Endothelial cell of umbilical vein (primary cell): ENCODE measurements at regions not wholly inside any gene's neighbourhood (a gene's known extent, or its start where the extent isn't known, plus 50 kb on each side); places are given as distances from the start of the nearest gene placed in this dataset.
"Not testable (repeated sequence)": the region's sequence is repeated elsewhere in the genome, so short reads cannot be mapped to it uniquely, and the experiment has no call there.

Source experiments
- BruUV-seq: library from RNA; stranded (reverse); fragments of 400-500 nt; replicated peaks from 2 replicates; lab custom pipeline; 2021; lab: Mats Ljungman, UMichigan
- CTCF ChIA-PET: fragments of 300-600, 350-600 bp; sonication (Branson Sonifier 250); formaldehyde crosslinking; loops from one replicate; lab custom pipeline; 2021; ENCODE audit warnings: antibody characterized with exemption, inconsistent platforms; lab: Charles Lee
- POLR2A ChIA-PET: fragments of 300-600, 350-600 bp; sonication (Branson Sonifier 250); formaldehyde crosslinking; loops from one replicate; lab custom pipeline; 2021; ENCODE audit warnings: antibody characterized with exemption, inconsistent platforms; lab: Charles Lee
- DNase-seq: peaks from one replicate; pipeline ENCODE4 v3.0.0-alpha.2; 2011; ENCODE audit warnings: low read depth, low spot score
- FAIRE-seq: peaks from 2 replicates; lab custom pipeline; 2011; peaks lifted over from hg19 to GRCh38; lab: Jason Lieb, UNC
- H2AFZ ChIP-seq: 2 replicates; pipeline ENCODE4 v1.6.0; 2012; ENCODE audit warnings: low read depth, low read length, control low read depth, inconsistent platforms
- H3K27ac ChIP-seq: 2 replicates; pipeline ENCODE4 v1.5.1; 2011; ENCODE audit warnings: low read depth, mild to moderate bottlenecking, control low read depth, low read length, moderate library complexity; ENCODE audit not compliant: insufficient read depth
- H3K27me3 ChIP-seq, 2 experiments: 2 replicates each; pipeline versions ENCODE4 v1.6.0 to v1.6.1; 2011; ENCODE audit warnings: low read length in 2 of 2, mixed read lengths in 1 of 2; ENCODE audit not compliant: control insufficient read depth in 2 of 2, insufficient read depth in 2 of 2
- H3K36me3 ChIP-seq, 2 experiments: 2 replicates in 1 of 2; 3 replicates in 1 of 2; pipeline ENCODE4 v1.5.1; 2011; ENCODE audit warnings: low read length in 2 of 2, mild to moderate bottlenecking in 1 of 2, moderate library complexity in 1 of 2; ENCODE audit not compliant: control insufficient read depth in 2 of 2, insufficient read depth in 2 of 2; ENCODE audit errors: extremely low read depth in 1 of 2
- H3K4me1 ChIP-seq: 3 replicates; pipeline ENCODE4 v1.5.1; 2011; ENCODE audit warnings: mild to moderate bottlenecking, low read length; ENCODE audit not compliant: control insufficient read depth, insufficient read depth; ENCODE audit errors: extremely low read depth
- H3K4me2 ChIP-seq: 2 replicates; pipeline ENCODE4 v1.6.1; 2011; ENCODE audit warnings: low read length, control low read depth, mixed read lengths; ENCODE audit not compliant: insufficient read depth
- H3K4me3 ChIP-seq, 3 experiments: fragments of 200-600 bp in 1 of 3; sonication (generic), shearing (Covaris generic) in 1 of 3; replicated peaks in 1 of 3; 2 replicates each; pipeline ENCODE4 v1.5.1; 2011 to 2016; ENCODE audit warnings: control low read depth in 3 of 3, low read length in 3 of 3, mild to moderate bottlenecking in 2 of 3, inconsistent platforms in 1 of 3, low read depth in 1 of 3, moderate library complexity in 1 of 3; ENCODE audit not compliant: insufficient read depth in 1 of 3
- H3K79me2 ChIP-seq: 2 replicates; pipeline ENCODE4 v1.6.0; 2012; ENCODE audit warnings: low read length, inconsistent platforms; ENCODE audit not compliant: control insufficient read depth, insufficient read depth
- H3K9ac ChIP-seq: replicated peaks from 2 replicates; pipeline ENCODE3; 2011; ENCODE audit warnings: low read length, control low read depth; ENCODE audit not compliant: insufficient read depth; ENCODE audit errors: extremely low read depth
- H3K9me1 ChIP-seq: replicated peaks from 3 replicates; pipeline ENCODE4 v1.6.0; 2011; ENCODE audit warnings: mild to moderate bottlenecking, low read length; ENCODE audit not compliant: control insufficient read depth, insufficient read depth; ENCODE audit errors: extremely low read depth
- H3K9me3 ChIP-seq: replicated peaks from 2 replicates; pipeline ENCODE4 v1.5.1; 2012; ENCODE audit warnings: low read length, inconsistent platforms; ENCODE audit not compliant: control insufficient read depth, insufficient read depth
- H4K20me1 ChIP-seq: replicated peaks from 2 replicates; pipeline ENCODE3; 2011; ENCODE audit warnings: mild to moderate bottlenecking, low read length; ENCODE audit not compliant: control insufficient read depth, insufficient read depth; ENCODE audit errors: extremely low read depth
- EZH2 ChIP-seq: IDR thresholded peaks from 2 replicates; pipeline ENCODE4 v1.6.1; 2012; ENCODE audit warnings: borderline replicate concordance, low read depth, mild to moderate bottlenecking, moderate library complexity, low read length, inconsistent platforms; ENCODE audit not compliant: severe bottlenecking
- FOS ChIP-seq: IDR thresholded peaks from 2 replicates; pipeline ENCODE4 v1.6.1; 2011; ENCODE audit warnings: mild to moderate bottlenecking, low read length, moderate library complexity, borderline replicate concordance; ENCODE audit not compliant: insufficient read depth
- GATA2 ChIP-seq: IDR thresholded peaks from 2 replicates; pipeline ENCODE4 v1.7.0; 2011; ENCODE audit warnings: low read depth, mild to moderate bottlenecking, moderate library complexity, mixed read lengths, low read length; ENCODE audit not compliant: insufficient read length, insufficient read depth
- JUN ChIP-seq: IDR thresholded peaks from 2 replicates; pipeline ENCODE4 v1.6.1; 2011; ENCODE audit warnings: borderline replicate concordance, low read depth; ENCODE audit not compliant: insufficient read length, insufficient read depth
- MAX ChIP-seq: IDR thresholded peaks from 2 replicates; pipeline ENCODE4 v1.6.1; 2011; ENCODE audit not compliant: insufficient read depth, insufficient read length
- MYC ChIP-seq: IDR thresholded peaks from one replicate; pipeline ENCODE4 v1.6.1; 2011; ENCODE audit warnings: mild to moderate bottlenecking, low read depth, low read length
- POLR2A ChIP-seq: IDR thresholded peaks from 2 replicates; pipeline ENCODE4 v1.6.1; 2012; ENCODE audit warnings: low read depth, mild to moderate bottlenecking, control low read depth, low read length
- POLR2AphosphoS5 ChIP-seq: IDR thresholded peaks from 2 replicates; pipeline ENCODE4 v1.6.1; 2012; ENCODE audit warnings: low read depth, mild to moderate bottlenecking, control low read depth, low read length, moderate library complexity; ENCODE audit not compliant: insufficient read depth
- dilution Hi-C: fragments of 300-500 bp; cut with MboI; formaldehyde crosslinking; loops from one replicate; pipeline ENCODE4 v1.15.0; 2019; ENCODE audit warnings: low sequenced_read_pairs; ENCODE audit not compliant: extremely low pct_ligation_motif_present
- intact Hi-C: fragments of 100-400 bp; cut with micrococcal nuclease; formaldehyde crosslinking; loops from one replicate; pipeline ENCODE4 v1.10.0; 2022
- TF ChIP-seq, protein P1 (sequence below), 2 donors: IDR thresholded peaks; 1 replicate in 1 of 2; 2 replicates in 1 of 2; pipeline ENCODE4 v1.5.1; 2011; ENCODE audit warnings: low read length in 2 of 2, mild to moderate bottlenecking in 2 of 2, moderate library complexity in 2 of 2, control low read depth in 1 of 2, inconsistent platforms in 1 of 2, low read depth in 1 of 2; ENCODE audit not compliant: insufficient read depth in 1 of 2; ENCODE audit errors: extremely low read depth in 1 of 2

GRCh38 chr12:25625146-25625545 is 72.1 kb upstream of the LMNTD1 start:
- POLR2A ChIA-PET = no interaction called here
- no peaks in the 10 kb centered on the region for H3K9me1 ChIP-seq
- no peak overlapping the region for H3K27ac ChIP-seq
- BruUV-seq = no TSS peak
- intact Hi-C loops (no loop called here), dilution Hi-C loops (no loop called here)
- CTCF ChIA-PET = no interaction called here
- H2AFZ ChIP-seq = no peak overlapping the region
- no peaks in the 10 kb centered on the region for H3K36me3 ChIP-seq
- TF ChIP-seq JUN = no peak
- H3K9me3 ChIP-seq = no peaks in the 10 kb centered on the region
- H4K20me1 ChIP-seq = no peaks in the 10 kb centered on the region
- no peak overlapping the region for H3K4me3 ChIP-seq
- no peak overlapping the region for H3K4me2 ChIP-seq
- FAIRE-seq (no peak), DNase-seq (no peak)
- H3K27me3 ChIP-seq = peaks cover 0 to 2% of the 10 kb centered on the region in 2 experiments
- no peaks in the 10 kb centered on the region for H3K4me1 ChIP-seq
- H3K79me2 ChIP-seq = no peaks in the 10 kb centered on the region
- H3K9ac ChIP-seq = no peak overlapping the region

GRCh38 chr12:25629341-25629740 is 76.3 kb upstream of the LMNTD1 start:
- Histone ChIP-seq H3K36me3 (no peaks in the 10 kb centered on the region), H4K20me1 (no peaks in the 10 kb centered on the region), H3K4me1 (no peaks in the 10 kb centered on the region), H3K27ac (no peak overlapping the region), H3K9me3 (no peaks in the 10 kb centered on the region), H3K79me2 (no peaks in the 10 kb centered on the region), H2AFZ (no peak overlapping the region), H3K27me3 (peaks cover 0 to 2% of the 10 kb centered on the region in 2 experiments), H3K4me3 (no peak overlapping the region), H3K4me2 (no peak overlapping the region), H3K9ac (no peak overlapping the region), H3K9me1 (no peaks in the 10 kb centered on the region)
- DNase-seq (no peak), FAIRE-seq (no peak)
- TF ChIP-seq MAX (no peak), POLR2A (no peak), JUN (no peak), GATA2 (no peak), POLR2AphosphoS5 (no peak), EZH2 (no peak), MYC (no peak), FOS (no peak)
- TF ChIP-seq, protein P1, sequence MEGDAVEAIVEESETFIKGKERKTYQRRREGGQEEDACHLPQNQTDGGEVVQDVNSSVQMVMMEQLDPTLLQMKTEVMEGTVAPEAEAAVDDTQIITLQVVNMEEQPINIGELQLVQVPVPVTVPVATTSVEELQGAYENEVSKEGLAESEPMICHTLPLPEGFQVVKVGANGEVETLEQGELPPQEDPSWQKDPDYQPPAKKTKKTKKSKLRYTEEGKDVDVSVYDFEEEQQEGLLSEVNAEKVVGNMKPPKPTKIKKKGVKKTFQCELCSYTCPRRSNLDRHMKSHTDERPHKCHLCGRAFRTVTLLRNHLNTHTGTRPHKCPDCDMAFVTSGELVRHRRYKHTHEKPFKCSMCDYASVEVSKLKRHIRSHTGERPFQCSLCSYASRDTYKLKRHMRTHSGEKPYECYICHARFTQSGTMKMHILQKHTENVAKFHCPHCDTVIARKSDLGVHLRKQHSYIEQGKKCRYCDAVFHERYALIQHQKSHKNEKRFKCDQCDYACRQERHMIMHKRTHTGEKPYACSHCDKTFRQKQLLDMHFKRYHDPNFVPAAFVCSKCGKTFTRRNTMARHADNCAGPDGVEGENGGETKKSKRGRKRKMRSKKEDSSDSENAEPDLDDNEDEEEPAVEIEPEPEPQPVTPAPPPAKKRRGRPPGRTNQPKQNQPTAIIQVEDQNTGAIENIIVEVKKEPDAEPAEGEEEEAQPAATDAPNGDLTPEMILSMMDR (IDR thresholded peaks at IDR 0.05; ENCODE audit: extremely low read depth in 1 of 2, insufficient read depth in 1 of 2, low read depth in 1 of 2, low read length in 2 of 2) = no peak
- intact Hi-C loops = no loop called here
- ChIA-PET POLR2A (no interaction called here), CTCF (interaction anchor here (1.0 kb wide), 1 partner anchor 10 kb away, joined by 3 read pairs; no protein-coding TSS in a partner anchor)
- dilution Hi-C loops = no loop called here
- BruUV-seq = no TSS peak

DNA sequence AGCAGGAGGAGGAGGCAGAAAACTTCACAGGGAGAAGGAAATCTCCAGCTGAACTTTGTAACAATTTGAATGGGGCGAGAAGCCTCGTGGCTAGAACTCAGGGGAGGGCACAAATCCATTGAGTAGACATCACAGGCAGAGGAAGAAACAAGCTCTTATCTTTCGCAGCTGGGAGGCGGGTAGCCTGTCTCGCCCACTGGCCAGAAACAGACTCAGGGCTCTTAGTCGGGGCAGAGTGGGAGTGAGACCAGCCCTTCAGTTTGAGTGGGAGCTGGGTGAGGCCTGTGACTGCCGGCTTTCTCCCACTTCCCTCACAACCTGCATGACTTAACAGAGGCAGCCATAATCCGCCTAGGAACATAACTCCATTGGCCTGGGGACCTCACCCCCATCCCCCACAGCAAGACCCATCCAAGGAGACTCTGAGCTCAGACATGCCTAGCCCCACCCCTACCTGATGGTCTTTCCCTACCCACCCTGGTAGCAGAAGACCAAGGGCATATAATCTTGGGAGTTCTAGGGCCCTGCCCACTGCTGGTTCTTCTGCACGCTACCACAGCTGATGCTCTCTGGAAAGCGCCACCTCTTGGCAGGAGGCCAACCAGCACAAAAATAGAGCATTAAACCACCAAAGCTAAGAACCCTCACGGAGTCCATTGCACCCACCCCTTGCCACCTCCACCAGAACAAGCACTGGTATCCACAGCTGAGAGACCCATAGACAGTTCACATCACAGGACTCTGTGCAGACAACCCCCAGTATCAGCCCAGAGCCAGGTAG is 77.8 kb upstream of the LMNTD1 start:
- H4K20me1 ChIP-seq, H3K27me3 ChIP-seq, H3K36me3 ChIP-seq, H3K4me3 ChIP-seq, BruUV-seq, DNase-seq, H3K4me2 ChIP-seq, CTCF ChIA-PET, FAIRE-seq, intact Hi-C loops, POLR2A ChIA-PET, H3K4me1 ChIP-seq, H3K9me1 ChIP-seq, dilution Hi-C loops, H3K9ac ChIP-seq, H2AFZ ChIP-seq, H3K79me2 ChIP-seq, H3K27ac ChIP-seq, H3K9me3 ChIP-seq: not testable (repeated sequence)
